ENCODE measurements at regions not wholly inside any gene's neighbourhood (a gene's known extent, or its start where the extent isn't known, plus 50 kb on each side); places are given as distances from the start of the nearest gene placed in this dataset.

GRCh38 chr6:22471746-22472145, 97.6 kb upstream of the HDGFL1 start:
- TF ChIP-seq CTCF (IDR thresholded peaks at IDR 0.05; ENCODE audit: insufficient read depth, low read length, severe bottlenecking) = no peak
- Histone ChIP-seq H3K36me3 (ENCODE audit: control insufficient read depth, insufficient read depth, low read length) (no peaks in the 10 kb centered on the region), H3K4me3 (ENCODE audit: low read depth, low read length) (no peak overlapping the region), H3K27me3 (ENCODE audit: control insufficient read depth, insufficient read depth, low read length) (no peaks in the 10 kb centered on the region)
- DNase-seq (ENCODE audit: low read depth) = no peak
- peak; percentile 60 for FAIRE-seq

- DNase-seq (ENCODE audit: low read depth) (no peak), FAIRE-seq (no peak)
- TF ChIP-seq CTCF (IDR thresholded peaks at IDR 0.05; ENCODE audit: insufficient read depth, low read length, severe bottlenecking) = no peak
- H3K27me3 ChIP-seq (ENCODE audit: control insufficient read depth, insufficient read depth, low read length) = no peaks in the 10 kb centered on the region
- H3K36me3 ChIP-seq (ENCODE audit: control insufficient read depth, insufficient read depth, low read length) = no peaks in the 10 kb centered on the region
- no peak overlapping the region for H3K4me3 ChIP-seq (ENCODE audit: low read depth, low read length)
Observed at GRCh38 chr6:22473991-22474682, 95.2 kb upstream of the HDGFL1 start.

- no peak for FAIRE-seq
- DNase-seq (ENCODE audit: low read depth) = no peak
- no peak for TF ChIP-seq CTCF (IDR thresholded peaks at IDR 0.05; ENCODE audit: insufficient read depth, low read length, severe bottlenecking)
Observed at GRCh38 chr6:22476811-22477390, 92.5 kb upstream of the HDGFL1 start.

GRCh38 chr6:22497276-22497675, 72.1 kb upstream of the HDGFL1 start:
- Histone ChIP-seq H3K36me3 (ENCODE audit: control insufficient read depth, insufficient read depth, low read length) (no peaks in the 10 kb centered on the region), H3K27me3 (ENCODE audit: control insufficient read depth, insufficient read depth, low read length) (no peaks in the 10 kb centered on the region), H3K4me3 (ENCODE audit: low read depth, low read length) (no peak overlapping the region)
- DNase-seq (ENCODE audit: low read depth) (no peak), FAIRE-seq (no peak)
- TF ChIP-seq CTCF (IDR thresholded peaks at IDR 0.05; ENCODE audit: insufficient read depth, low read length, severe bottlenecking) = no peak

More at GRCh38 chr6:22476811-22477390, 92.5 kb upstream of the HDGFL1 start:
- H3K36me3 ChIP-seq (ENCODE audit: control insufficient read depth, insufficient read depth, low read length) = no peaks in the 10 kb centered on the region
- no peaks in the 10 kb centered on the region for H3K27me3 ChIP-seq (ENCODE audit: control insufficient read depth, insufficient read depth, low read length)
- no peak overlapping the region for H3K4me3 ChIP-seq (ENCODE audit: low read depth, low read length)

- Histone ChIP-seq H3K4me3 (ENCODE audit: low read depth, low read length) (no peak overlapping the region), H3K27me3 (ENCODE audit: control insufficient read depth, insufficient read depth, low read length) (no peaks in the 10 kb centered on the region), H3K36me3 (ENCODE audit: control insufficient read depth, insufficient read depth, low read length) (no peaks in the 10 kb centered on the region)
- FAIRE-seq (no peak), DNase-seq (ENCODE audit: low read depth) (no peak)
- no peak for TF ChIP-seq CTCF (IDR thresholded peaks at IDR 0.05; ENCODE audit: insufficient read depth, low read length, severe bottlenecking)
Observed at GRCh38 chr6:22499815-22500214, 69.6 kb upstream of the HDGFL1 start.

GRCh38 chr6:22506496-22506895, 62.9 kb upstream of the HDGFL1 start:
- DNase-seq (ENCODE audit: low read depth) (no peak), FAIRE-seq (no peak)
- no peaks in the 10 kb centered on the region for H3K27me3 ChIP-seq (ENCODE audit: control insufficient read depth, insufficient read depth, low read length)
- H3K36me3 ChIP-seq (ENCODE audit: control insufficient read depth, insufficient read depth, low read length) = no peaks in the 10 kb centered on the region
- TF ChIP-seq CTCF (IDR thresholded peaks at IDR 0.05; ENCODE audit: insufficient read depth, low read length, severe bottlenecking) = no peak
- no peak overlapping the region for H3K4me3 ChIP-seq (ENCODE audit: low read depth, low read length)
